GM23248 (cell line): ENCODE measurements at regions not wholly inside any gene's neighbourhood (a gene's known extent, or its start where the extent isn't known, plus 50 kb on each side); places are given as distances from the start of the nearest gene placed in this dataset.

ENCODE experiments used
- EZH2 ChIP-seq: fragments of 200-600 bp; sonication (generic); IDR thresholded peaks from 2 replicates; pipeline ENCODE4 v1.6.1; 2018; ENCODE audit warnings: antibody characterized with exemption, mild to moderate bottlenecking; ENCODE audit not compliant: insufficient read depth, poor library complexity, severe bottlenecking
- EZH2phosphoT487 ChIP-seq: fragments of 200-600 bp; sonication (generic); IDR thresholded peaks from 2 replicates; pipeline ENCODE4 v1.6.1; 2018; ENCODE audit warnings: antibody characterized with exemption, moderate library complexity, mild to moderate bottlenecking, low read depth; ENCODE audit not compliant: insufficient read depth

DNA sequence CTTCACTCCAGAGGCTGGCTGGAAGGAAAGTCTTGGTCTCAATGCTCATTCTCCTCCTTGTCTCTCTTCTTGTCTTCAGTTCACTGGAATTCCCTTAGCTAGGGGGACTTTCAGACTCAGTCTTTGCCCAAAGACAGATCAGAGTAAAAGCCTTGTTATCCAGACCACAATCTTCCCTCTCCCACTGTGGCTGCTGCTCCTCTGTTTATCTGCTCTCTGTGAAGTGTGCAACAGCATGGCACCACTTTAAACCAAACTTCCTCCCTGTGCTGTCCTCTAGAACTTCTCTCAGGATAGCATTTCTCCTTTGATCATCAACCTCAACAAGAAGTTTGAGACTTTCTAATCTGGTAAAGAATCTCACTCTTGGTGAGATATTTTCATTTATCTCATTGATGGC, 530.1 kb upstream of the SLIT2 start:
- TF ChIP-seq EZH2: no peak
- no peak for TF ChIP-seq EZH2phosphoT487
